Transverse colon (tissue), 4 donors: ENCODE measurements at regions not wholly inside any gene's neighbourhood (a gene's known extent, or its start where the extent isn't known, plus 50 kb on each side); places are given as distances from the start of the nearest gene placed in this dataset.

Experiments
- DNase-seq: peaks from one replicate; pipeline ENCODE4 v3.0.0-alpha.2; 2019
- H3K27ac ChIP-seq, 4 donors: fragments of 200-600 bp; sonication (generic); 2 replicates each; pipeline ENCODE4 v1.5.1; 2016 to 2018; ENCODE audit warnings: inconsistent platforms in 4 of 4
- H3K27me3 ChIP-seq: fragments of 200-600 bp; sonication (generic); 2 replicates; pipeline ENCODE4 v1.5.1; 2017; ENCODE audit warnings: inconsistent platforms
- H3K36me3 ChIP-seq, 4 donors: fragments of 200-600 bp; sonication (generic); 2 replicates each; pipeline ENCODE4 v1.5.1; 2017 to 2019; ENCODE audit warnings: inconsistent platforms in 4 of 4
- H3K4me1 ChIP-seq, 4 donors: fragments of 200-600 bp; sonication (generic); 2 replicates each; pipeline ENCODE4 v1.5.1; 2017 to 2020; ENCODE audit warnings: inconsistent platforms in 4 of 4
- H3K4me3 ChIP-seq, 4 donors: fragments of 200-600 bp; sonication (generic); 1 replicate in 1 of 4; 2 replicates in 3 of 4; pipeline versions ENCODE4 v1.5.1 to v1.6.1; 2017 to 2019; ENCODE audit warnings: inconsistent platforms in 4 of 4
- H3K9me3 ChIP-seq, 2 donors: fragments of 200-600 bp; sonication (generic); 2 replicates each; pipeline ENCODE4 v1.5.1; 2017 to 2019; ENCODE audit warnings: inconsistent platforms in 2 of 2
- EP300 ChIP-seq: sonication (generic); formaldehyde crosslinking; IDR thresholded peaks from one replicate; pipeline ENCODE4 v1.6.1; 2017; ENCODE audit warnings: antibody characterized with exemption, low read depth
- POLR2A ChIP-seq: fragments of 450-650 bp; IDR thresholded peaks from one replicate; pipeline ENCODE4 v1.6.1; 2016; ENCODE audit warnings: antibody characterized with exemption, mild to moderate bottlenecking, moderate library complexity
- POLR2AphosphoS5 ChIP-seq, 3 donors: sonication (generic); formaldehyde crosslinking; IDR thresholded peaks; one replicate each; pipeline ENCODE4 v1.6.1; 2016; ENCODE audit warnings: antibody characterized with exemption in 3 of 3
- WGBS, 2 donors: methylation state at CpG; one replicate each; pipeline ENCODE4 v1.1.5; 2018; ENCODE audit warnings: low coverage in 1 of 2; 5-methylcytosine and 5-hydroxymethylcytosine counted together
- in situ Hi-C, 4 donors: fragments of 200-750 bp; cut with MboI; loops; one replicate each; pipeline versions ENCODE4 v1.15.0 to v1.15.1; 2017; ENCODE audit warnings: low sequenced_read_pairs in 3 of 4, low pct_ligation_motif_present in 1 of 4, low pct_unique_long_range_greater_than_20kb in 1 of 4
- intact Hi-C: fragments of 100-400 bp; cut with DNase I; formaldehyde crosslinking; loops from one replicate; pipeline ENCODE4 v1.15.1; 2023; ENCODE audit warnings: low total_unique reads
- TF ChIP-seq, protein P1 (sequence below), 5 experiments: fragments of 200-600 bp in 3 of 5; fragments of 450-650 bp in 2 of 5; sonication (generic) in 3 of 5; IDR thresholded peaks; 1 replicate in 2 of 5; 2 replicates in 3 of 5; pipeline ENCODE4 v1.5.1; 2016 to 2017; ENCODE audit warnings: antibody characterized with exemption in 5 of 5, inconsistent platforms in 3 of 5, mild to moderate bottlenecking in 2 of 5, moderate library complexity in 1 of 5

DNA sequence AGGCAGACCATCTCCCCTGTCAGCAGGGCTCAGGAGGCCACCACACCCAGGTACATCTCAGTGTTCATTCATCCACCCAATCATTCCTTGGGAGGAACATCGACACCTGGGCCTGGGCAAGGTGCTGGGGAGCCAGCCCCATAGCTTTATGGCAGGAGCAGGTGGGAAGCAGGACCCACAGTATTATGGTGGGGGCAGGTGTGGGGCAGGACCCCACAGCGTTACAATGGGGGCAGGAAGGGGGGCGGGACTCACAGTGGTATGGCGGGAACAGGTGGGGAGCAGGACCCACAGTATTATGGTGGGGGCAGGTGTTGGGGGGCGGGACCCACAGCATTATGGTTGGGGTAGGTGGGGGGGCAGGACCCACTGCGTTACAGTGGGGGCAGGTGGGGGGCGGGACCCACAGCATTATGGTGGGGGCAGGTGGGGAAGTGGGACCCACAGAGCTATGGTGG lies 128.9 kb upstream of the HS6ST1 start:
- Histone ChIP-seq H3K27me3 (no peaks in the 10 kb centered on the region), H3K4me1 (peaks cover 0 to 9% (median 6%) of the 10 kb centered on the region in 4 donors), H3K27ac (no peak overlapping the region), H3K36me3 (no peaks in the 10 kb centered on the region), H3K9me3 (no peaks in the 10 kb centered on the region), H3K4me3 (no peak overlapping the region)
- intact Hi-C loops = no loop called here
- WGBS, 2 donors = 100% methylated on average over 1 of the region's 7 CpGs; no CpG with 5 or more reads in 1 of the 2 donors
- no peak for DNase-seq
- in situ Hi-C loops = no loop called here
- no peak for TF ChIP-seq POLR2A

DNA sequence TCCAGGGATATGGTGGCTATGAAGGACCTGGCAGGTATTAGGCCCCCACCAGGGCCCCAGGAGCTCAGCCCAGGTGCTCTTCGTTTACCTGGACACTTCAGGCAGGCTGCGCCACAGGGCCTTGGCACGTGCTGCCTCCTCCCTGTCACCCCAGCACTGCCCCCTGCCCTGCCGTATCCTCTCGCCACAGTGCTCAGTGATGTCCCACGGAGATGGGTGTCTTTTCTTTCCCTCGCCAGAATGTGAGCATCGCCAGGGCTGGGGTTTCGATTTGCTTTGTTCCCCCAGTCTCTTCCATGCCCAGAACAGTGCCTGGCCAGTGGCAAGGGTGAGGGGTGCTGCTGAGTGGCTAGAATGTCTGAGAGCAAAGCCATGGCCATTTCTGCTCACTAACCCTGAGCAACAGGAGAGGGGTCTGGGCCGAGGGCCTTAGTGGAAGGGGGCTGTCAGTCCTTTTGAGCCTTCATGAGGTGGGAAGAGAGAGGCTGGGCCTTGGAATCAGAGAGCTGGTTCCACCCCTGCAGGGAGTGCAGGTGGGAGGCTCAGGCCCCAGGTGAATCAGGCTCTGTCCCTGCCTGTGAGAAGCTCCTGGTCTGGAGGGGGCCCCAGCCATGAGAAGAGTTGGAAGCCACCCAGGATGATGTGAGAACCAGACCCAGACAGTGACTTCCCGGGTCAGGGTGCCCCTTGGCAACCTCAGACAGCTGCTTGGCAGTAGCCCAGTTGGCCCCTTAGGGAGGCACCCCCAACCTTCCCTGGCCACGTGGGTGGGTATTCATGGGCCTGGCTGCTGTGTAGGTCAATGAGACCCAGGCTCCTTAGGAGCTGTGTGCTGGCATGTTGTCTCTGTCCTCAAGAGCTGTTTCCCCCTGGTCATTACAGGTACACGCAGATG lies 129.9 kb upstream of the HS6ST1 start:
- Histone ChIP-seq H3K4me3 (no peak overlapping the region), H3K27me3 (no peaks in the 10 kb centered on the region), H3K9me3 (no peaks in the 10 kb centered on the region), H3K27ac (no peak overlapping the region), H3K36me3 (no peaks in the 10 kb centered on the region), H3K4me1 (no peaks in the 10 kb centered on the region)
- no peak for DNase-seq
- TF ChIP-seq EP300 (no peak), POLR2AphosphoS5 (IDR thresholded peaks at IDR 0.05) (no peak), POLR2A (no peak)
- TF ChIP-seq, protein P1, sequence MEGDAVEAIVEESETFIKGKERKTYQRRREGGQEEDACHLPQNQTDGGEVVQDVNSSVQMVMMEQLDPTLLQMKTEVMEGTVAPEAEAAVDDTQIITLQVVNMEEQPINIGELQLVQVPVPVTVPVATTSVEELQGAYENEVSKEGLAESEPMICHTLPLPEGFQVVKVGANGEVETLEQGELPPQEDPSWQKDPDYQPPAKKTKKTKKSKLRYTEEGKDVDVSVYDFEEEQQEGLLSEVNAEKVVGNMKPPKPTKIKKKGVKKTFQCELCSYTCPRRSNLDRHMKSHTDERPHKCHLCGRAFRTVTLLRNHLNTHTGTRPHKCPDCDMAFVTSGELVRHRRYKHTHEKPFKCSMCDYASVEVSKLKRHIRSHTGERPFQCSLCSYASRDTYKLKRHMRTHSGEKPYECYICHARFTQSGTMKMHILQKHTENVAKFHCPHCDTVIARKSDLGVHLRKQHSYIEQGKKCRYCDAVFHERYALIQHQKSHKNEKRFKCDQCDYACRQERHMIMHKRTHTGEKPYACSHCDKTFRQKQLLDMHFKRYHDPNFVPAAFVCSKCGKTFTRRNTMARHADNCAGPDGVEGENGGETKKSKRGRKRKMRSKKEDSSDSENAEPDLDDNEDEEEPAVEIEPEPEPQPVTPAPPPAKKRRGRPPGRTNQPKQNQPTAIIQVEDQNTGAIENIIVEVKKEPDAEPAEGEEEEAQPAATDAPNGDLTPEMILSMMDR (IDR thresholded peaks at IDR 0.05) = no peak
- WGBS, 2 donors = 88 to 100% methylated on average over 2 to 12 of the region's 13 CpGs
- intact Hi-C loops = no loop called here
- in situ Hi-C loops = no loop called here

DNA sequence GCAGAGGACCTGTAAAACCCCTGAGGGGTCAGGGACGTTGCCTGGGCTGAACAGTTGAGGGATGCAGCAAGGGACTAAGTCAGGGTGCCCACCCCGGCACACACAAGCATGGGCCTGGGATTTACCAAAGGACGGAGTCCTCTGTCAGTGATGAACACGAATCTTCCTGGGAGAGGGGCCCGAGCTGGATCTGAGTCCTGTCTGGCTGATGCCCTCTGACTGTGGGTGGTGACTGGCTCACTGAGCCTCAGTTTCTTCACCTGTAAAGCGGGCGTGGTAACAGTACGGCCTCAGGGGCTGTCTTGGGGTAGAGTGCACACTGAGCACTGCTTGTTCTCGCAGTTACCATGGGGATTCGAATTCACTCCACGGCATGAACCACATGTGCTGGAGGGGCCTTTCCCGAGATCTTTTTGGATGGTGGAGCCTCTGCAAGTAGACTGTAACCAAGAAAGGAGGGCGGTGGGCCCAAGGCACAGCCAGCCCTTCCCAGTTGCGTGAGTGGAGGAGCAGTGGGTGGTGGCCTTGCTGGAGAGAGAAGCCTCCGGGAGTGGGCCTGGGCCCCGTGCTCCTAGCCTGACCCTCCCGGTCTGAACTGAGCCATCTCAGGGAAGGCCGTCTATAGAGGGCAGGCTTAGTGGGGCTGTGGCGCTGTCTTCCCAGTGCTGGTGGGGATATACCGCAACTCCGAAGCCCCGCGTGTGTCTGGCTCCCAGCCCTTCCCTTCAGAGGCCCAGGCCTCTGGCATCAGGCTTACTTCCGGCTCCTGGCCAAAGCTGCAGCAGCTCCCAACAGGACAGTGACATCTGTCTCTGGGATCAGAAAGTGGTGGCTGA lies 130.8 kb upstream of the HS6ST1 start:
- WGBS, 2 donors = 90% methylated on average over 19 of the region's 24 CpGs; no CpG with 5 or more reads in 1 of the 2 donors
- Histone ChIP-seq H3K27me3 (no peaks in the 10 kb centered on the region), H3K4me3 (no peak overlapping the region), H3K4me1 (no peaks in the 10 kb centered on the region), H3K27ac (no peak overlapping the region), H3K9me3 (no peaks in the 10 kb centered on the region), H3K36me3 (no peaks in the 10 kb centered on the region)
- in situ Hi-C loops = no loop called here
- TF ChIP-seq, protein P1 (IDR thresholded peaks at IDR 0.05) = no peak
- TF ChIP-seq EP300 = no peak
- no peak for DNase-seq
- intact Hi-C loops = no loop called here

DNA sequence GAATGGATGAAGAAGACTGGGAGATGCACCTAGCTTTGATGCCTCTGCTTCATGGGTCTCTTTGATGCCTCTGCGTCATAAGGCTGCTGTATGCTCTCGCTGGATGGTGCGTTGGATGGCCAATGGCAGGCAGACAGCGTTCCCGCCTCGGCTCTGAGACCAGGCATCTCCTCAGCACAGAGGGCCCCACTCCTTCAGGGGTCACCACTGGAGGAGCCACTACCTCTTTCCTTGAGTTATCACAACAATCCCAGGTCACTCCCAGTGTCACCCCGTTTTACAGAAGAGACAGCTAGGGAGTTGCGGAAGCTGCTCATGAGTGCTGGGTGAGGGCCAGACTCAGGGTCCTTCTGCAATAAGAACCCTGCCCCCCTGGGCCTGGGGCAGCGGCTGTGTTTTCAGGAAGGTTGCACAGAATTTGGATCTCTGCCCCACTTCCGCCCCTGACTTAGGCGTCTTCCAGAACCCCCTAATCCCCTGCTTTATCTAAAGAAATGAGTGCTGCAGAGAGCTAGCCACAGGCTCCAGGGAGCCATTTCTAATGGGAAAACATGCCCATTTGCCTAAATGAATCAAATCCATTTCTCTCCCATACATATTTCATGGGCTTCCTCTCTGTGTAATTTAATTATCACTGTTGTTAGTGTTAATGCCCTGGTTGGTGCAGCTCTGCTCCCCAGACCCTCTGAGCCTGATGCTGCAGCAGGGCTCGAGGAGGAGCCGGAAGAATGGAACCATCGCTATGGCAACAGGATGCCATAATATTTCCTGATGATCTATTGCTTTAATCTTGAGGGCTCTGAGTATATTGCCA lies 131.8 kb upstream of the HS6ST1 start:
- no peaks in the 10 kb centered on the region for H3K9me3 ChIP-seq
- intact Hi-C loops = no loop called here
- no peak overlapping the region for H3K4me3 ChIP-seq
- H3K4me1 ChIP-seq = no peaks in the 10 kb centered on the region
- H3K27me3 ChIP-seq = no peaks in the 10 kb centered on the region
- DNase-seq = no peak
- no peak for TF ChIP-seq EP300
- TF ChIP-seq, protein P1 (IDR thresholded peaks at IDR 0.05) = no peak
- no peak for TF ChIP-seq POLR2AphosphoS5 (IDR thresholded peaks at IDR 0.05)
- no peak for TF ChIP-seq POLR2A
- no peak overlapping the region for H3K27ac ChIP-seq
- no peaks in the 10 kb centered on the region for H3K36me3 ChIP-seq
- WGBS, 2 donors = 84% methylated on average over 14 of the region's 14 CpGs; no CpG with 5 or more reads in 1 of the 2 donors
- in situ Hi-C loops = no loop called here
